HUES6 (cell line): ENCODE measurements at regions not wholly inside any gene's neighbourhood (a gene's known extent, or its start where the extent isn't known, plus 50 kb on each side); places are given as distances from the start of the nearest gene placed in this dataset.
"Not testable (repeated sequence)": the region's sequence is repeated elsewhere in the genome, so short reads cannot be mapped to it uniquely, and the experiment has no call there.

Source experiments
- H3K27ac ChIP-seq: 2 replicates; pipeline ENCODE4 v1.7.0; 2013; ENCODE audit warnings: low read depth, mild to moderate bottlenecking, low read length, inconsistent platforms
- H3K27me3 ChIP-seq: 2 replicates; pipeline ENCODE4 v1.6.1; 2013; ENCODE audit warnings: low read length; ENCODE audit not compliant: control insufficient read depth, insufficient read depth
- H3K36me3 ChIP-seq: 2 replicates; pipeline ENCODE4 v1.6.1; 2013; ENCODE audit warnings: low read length; ENCODE audit not compliant: control insufficient read depth, insufficient read depth
- H3K4me1 ChIP-seq: 2 replicates; pipeline ENCODE4 v1.6.1; 2013; ENCODE audit warnings: low read length; ENCODE audit not compliant: control insufficient read depth, insufficient read depth
- H3K4me3 ChIP-seq: 2 replicates; pipeline ENCODE4 v1.5.1; 2013; ENCODE audit warnings: low read depth, low read length
- H3K9ac ChIP-seq: one replicate; pipeline ENCODE4 v1.6.1; 2013; ENCODE audit warnings: mild to moderate bottlenecking, low read length
- H3K9me3 ChIP-seq: 2 replicates; pipeline ENCODE4 v1.6.1; 2013; ENCODE audit warnings: low read depth, low read length; ENCODE audit not compliant: control insufficient read depth, insufficient read depth

DNA sequence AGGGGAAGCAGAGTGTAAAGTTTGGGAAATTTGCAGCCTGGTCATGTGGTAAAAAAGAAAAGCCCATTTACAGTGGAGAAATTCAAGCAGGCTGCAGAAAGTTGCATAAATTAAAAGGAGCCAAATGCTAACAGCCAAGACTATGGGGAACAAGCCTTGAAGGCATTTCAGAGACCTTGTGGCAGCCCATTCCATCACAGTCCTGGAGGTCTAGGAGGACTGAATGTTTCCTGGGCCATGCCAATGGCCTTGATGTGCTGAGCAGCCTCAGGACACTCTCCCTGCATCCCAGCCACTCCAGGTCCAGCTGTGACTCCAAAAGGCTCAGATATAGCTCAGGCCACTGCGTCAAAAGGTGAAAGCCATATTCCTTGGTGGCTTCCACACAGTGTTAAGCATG, 1202.4 kb upstream of the ATXN8OS start:
- H3K27ac ChIP-seq, result no peak overlapping the region
- H3K4me1 ChIP-seq, result no peaks in the 10 kb centered on the region
- no peak overlapping the region for H3K4me3 ChIP-seq
- no peaks in the 10 kb centered on the region for H3K36me3 ChIP-seq
- no peaks in the 10 kb centered on the region for H3K27me3 ChIP-seq
- H3K9me3 ChIP-seq, result peaks cover 39% of the 10 kb centered on the region
- H3K9ac ChIP-seq, result no peak overlapping the region

GRCh38 chr13:68897331-68897928, 1210.2 kb upstream of the ATXN8OS start:
- Histone ChIP-seq H3K36me3 (no peaks in the 10 kb centered on the region), H3K4me3 (no peak overlapping the region), H3K27me3 (no peaks in the 10 kb centered on the region), H3K4me1 (peaks cover 3% of the 10 kb centered on the region; the same call in 1 of the 2 replicates), H3K9ac (no peak overlapping the region), H3K27ac (no peak overlapping the region), H3K9me3 (peaks cover 4% of the 10 kb centered on the region; the same call in 1 of the 2 replicates)

DNA sequence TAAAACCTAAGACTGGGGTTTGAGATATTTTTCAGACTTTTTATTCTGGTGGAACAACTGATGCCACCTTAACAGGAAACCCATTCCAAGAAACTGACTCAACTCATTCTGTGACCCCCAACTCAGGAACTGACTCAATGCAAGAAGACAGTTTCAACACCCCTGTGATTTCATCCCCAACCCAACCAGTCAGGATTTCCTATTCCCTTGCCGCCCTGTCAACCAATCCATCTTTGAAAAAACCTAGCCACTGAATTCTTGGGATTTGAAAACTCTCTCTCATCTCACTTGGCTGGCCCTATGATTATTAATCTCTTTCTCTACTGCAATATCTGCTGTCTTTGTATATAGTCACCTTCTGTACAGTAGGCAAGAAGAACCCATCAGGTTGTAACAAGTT, 1211.9 kb upstream of the ATXN8OS start:
- H3K27me3 ChIP-seq, result no peaks in the 10 kb centered on the region
- H3K9me3 ChIP-seq, result peaks cover 4% of the 10 kb centered on the region; the same call in 1 of the 2 replicates
- H3K9ac ChIP-seq, result no peak overlapping the region
- H3K27ac ChIP-seq, result no peak overlapping the region
- H3K36me3 ChIP-seq, result no peaks in the 10 kb centered on the region
- H3K4me3 ChIP-seq, result no peak overlapping the region
- H3K4me1 ChIP-seq, result peaks cover 3% of the 10 kb centered on the region; the same call in 1 of the 2 replicates

GRCh38 chr13:68893721-68894120, 1213.9 kb upstream of the ATXN8OS start:
- not testable (repeated sequence) for H3K36me3 ChIP-seq, H3K9ac ChIP-seq, H3K27ac ChIP-seq

DNA sequence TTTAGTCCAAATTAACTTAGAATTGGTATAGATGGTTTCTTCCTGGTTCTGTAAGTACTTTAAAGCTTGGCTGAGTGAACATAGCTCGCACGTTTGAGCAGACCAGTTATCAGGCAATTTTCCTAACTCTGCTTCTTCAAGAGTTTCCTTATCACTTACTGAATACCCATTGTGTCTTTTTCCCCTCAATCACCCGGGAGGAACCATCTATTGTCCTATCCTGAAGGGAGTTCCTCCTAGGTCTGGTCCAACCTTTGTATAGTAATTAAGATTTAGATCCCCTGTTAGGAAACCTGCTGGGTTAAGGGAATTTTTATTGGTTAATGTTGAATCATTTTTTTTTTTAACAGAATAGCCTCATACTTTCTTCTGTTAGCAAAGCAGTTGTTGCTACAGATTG, 1215.0 kb upstream of the ATXN8OS start:
- not testable (repeated sequence) for H3K27ac ChIP-seq, H3K9ac ChIP-seq, H3K9me3 ChIP-seq, H3K36me3 ChIP-seq, H3K4me1 ChIP-seq, H3K4me3 ChIP-seq, H3K27me3 ChIP-seq

More at GRCh38 chr13:68893721-68894120, 1213.9 kb upstream of the ATXN8OS start:
- not testable (repeated sequence) for H3K9me3 ChIP-seq, H3K4me1 ChIP-seq, H3K27me3 ChIP-seq, H3K4me3 ChIP-seq

DNA sequence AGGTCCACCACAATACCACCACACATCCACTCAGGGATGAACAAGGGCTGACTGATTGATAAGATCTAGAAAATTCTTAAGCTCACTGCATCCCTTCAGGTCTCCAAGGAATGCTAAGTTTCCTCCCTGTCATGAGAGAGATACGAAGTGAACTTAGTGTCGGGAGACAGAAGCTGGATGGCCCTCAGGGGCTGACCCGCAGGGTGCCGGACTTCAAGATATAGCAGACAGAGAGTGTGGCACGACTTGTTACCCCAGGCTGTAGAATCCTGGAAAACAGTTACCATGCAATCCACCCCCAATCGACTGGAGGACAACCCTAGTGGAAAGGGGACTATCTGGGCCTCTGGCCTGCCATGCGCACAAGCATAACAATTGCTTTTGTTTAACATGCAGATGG, 1217.5 kb upstream of the ATXN8OS start:
- not testable (repeated sequence) for H3K9ac ChIP-seq, H3K9me3 ChIP-seq, H3K27ac ChIP-seq, H3K4me3 ChIP-seq, H3K4me1 ChIP-seq, H3K27me3 ChIP-seq, H3K36me3 ChIP-seq

DNA sequence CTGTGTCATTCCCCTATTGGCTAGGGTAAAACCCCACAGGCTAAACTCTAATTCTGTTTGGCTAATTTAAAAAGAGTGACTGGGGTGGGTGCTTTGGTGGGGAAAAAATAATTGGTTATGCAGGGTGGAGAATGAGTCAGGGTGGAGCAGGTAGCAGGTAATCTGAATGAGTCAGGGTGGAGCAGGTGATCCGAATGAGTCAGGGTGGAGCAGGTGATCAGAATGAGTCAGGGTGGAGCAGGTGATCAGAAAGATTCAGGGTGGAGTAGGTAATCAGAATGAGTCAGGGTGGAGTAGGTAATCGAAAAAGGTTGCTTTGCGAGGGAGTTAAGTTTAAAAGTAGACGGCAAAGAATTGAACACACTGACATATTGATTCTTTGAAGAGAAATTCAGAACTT, 1218.8 kb upstream of the ATXN8OS start:
- Histone ChIP-seq H3K4me3 (no peak overlapping the region), H3K27ac (no peak overlapping the region), H3K4me1 (no peaks in the 10 kb centered on the region)

DNA sequence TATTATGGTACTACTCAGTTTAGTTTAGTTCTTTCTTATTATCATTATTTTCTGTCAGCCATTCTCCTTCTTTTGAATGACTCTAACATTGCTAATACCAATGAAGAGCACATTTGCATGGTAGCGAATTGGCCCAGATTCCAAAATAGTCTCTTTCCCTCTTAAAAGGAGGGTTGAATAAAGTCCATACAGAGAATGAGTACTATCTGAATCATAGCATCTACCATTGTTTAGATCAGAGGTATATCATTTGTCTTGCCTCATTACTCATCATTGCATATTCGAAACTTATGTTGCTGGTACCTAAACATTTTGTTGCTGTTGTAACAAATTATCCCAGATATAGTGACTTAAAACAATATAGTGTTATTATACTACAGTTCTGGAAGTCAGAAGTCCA, 1235.3 kb upstream of the ATXN8OS start:
- no peaks in the 10 kb centered on the region for H3K36me3 ChIP-seq
- H3K27ac ChIP-seq, result no peak overlapping the region
- no peaks in the 10 kb centered on the region for H3K4me1 ChIP-seq
- H3K4me3 ChIP-seq, result no peak overlapping the region
- no peak overlapping the region for H3K9ac ChIP-seq
- H3K27me3 ChIP-seq, result no peaks in the 10 kb centered on the region
- H3K9me3 ChIP-seq, result no peaks in the 10 kb centered on the region

More for the DNA sequence above, 1218.8 kb upstream of the ATXN8OS start:
- Histone ChIP-seq H3K9me3 (no peaks in the 10 kb centered on the region), H3K9ac (no peak overlapping the region), H3K27me3 (no peaks in the 10 kb centered on the region), H3K36me3 (no peaks in the 10 kb centered on the region)

- no peak overlapping the region for H3K9ac ChIP-seq
- H3K4me3 ChIP-seq, result no peak overlapping the region
These were observed 1256.6 kb upstream of the ATXN8OS start for GRCh38 chr13:68851026-68851425.

GRCh38 chr13:68850160-68850559, 1257.5 kb upstream of the ATXN8OS start:
- no peak overlapping the region for H3K27ac ChIP-seq
- no peaks in the 10 kb centered on the region for H3K27me3 ChIP-seq
- H3K4me1 ChIP-seq, result no peaks in the 10 kb centered on the region
- H3K9ac ChIP-seq, result no peak overlapping the region
- H3K9me3 ChIP-seq, result peaks cover 12% of the 10 kb centered on the region; the same call in 1 of the 2 replicates
- no peak overlapping the region for H3K4me3 ChIP-seq
- no peaks in the 10 kb centered on the region for H3K36me3 ChIP-seq

More at GRCh38 chr13:68851026-68851425, 1256.6 kb upstream of the ATXN8OS start:
- no peaks in the 10 kb centered on the region for H3K36me3 ChIP-seq
- peaks cover 3% of the 10 kb centered on the region; the same call in 1 of the 2 replicates for H3K9me3 ChIP-seq
- no peaks in the 10 kb centered on the region for H3K4me1 ChIP-seq
- no peaks in the 10 kb centered on the region for H3K27me3 ChIP-seq
- H3K27ac ChIP-seq, result no peak overlapping the region

DNA sequence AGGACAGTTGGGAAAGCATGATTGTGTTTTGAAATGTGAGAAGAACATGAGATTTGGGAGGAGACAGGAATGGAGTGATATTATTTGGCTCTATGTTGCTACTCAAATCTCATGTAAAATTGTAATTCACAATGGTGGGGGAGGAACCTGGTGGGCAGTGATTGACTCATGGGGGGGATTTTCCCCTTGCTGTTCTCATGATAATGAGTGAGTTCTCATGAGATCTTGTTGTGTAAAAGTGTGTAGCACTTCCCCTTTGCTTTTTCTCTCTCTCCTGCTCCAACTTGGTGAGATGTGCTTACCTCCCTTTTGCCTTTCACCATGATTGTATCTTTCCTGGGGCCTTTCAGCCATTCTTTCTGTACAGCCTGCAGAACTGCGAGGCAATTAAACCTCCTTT, 1261.0 kb upstream of the ATXN8OS start:
- Histone ChIP-seq H3K27me3 (no peaks in the 10 kb centered on the region), H3K27ac (no peak overlapping the region), H3K4me3 (no peak overlapping the region), H3K4me1 (no peaks in the 10 kb centered on the region), H3K9ac (no peak overlapping the region), H3K36me3 (no peaks in the 10 kb centered on the region), H3K9me3 (peaks cover 14% of the 10 kb centered on the region)
